ENCODE measurements at regions not wholly inside any gene's neighbourhood (a gene's known extent, or its start where the extent isn't known, plus 50 kb on each side); places are given as distances from the start of the nearest gene placed in this dataset.

GRCh38 chr3:103794656-103795055 is 1359.8 kb downstream of the ZPLD1 start:
- 35% methylated on average over 3 of the region's 3 CpGs for WGBS (ENCODE audit: low lambda C conversion rate, missing lambda C conversion rate)
- no peak overlapping the region for H3K27ac ChIP-seq
- no peaks in the 10 kb centered on the region for H4K20me1 ChIP-seq (ENCODE audit: insufficient read depth, poor library complexity, severe bottlenecking)
- peak; percentile 6 for DNase-seq (ENCODE audit: low spot score)
- TF ChIP-seq, protein P1, sequence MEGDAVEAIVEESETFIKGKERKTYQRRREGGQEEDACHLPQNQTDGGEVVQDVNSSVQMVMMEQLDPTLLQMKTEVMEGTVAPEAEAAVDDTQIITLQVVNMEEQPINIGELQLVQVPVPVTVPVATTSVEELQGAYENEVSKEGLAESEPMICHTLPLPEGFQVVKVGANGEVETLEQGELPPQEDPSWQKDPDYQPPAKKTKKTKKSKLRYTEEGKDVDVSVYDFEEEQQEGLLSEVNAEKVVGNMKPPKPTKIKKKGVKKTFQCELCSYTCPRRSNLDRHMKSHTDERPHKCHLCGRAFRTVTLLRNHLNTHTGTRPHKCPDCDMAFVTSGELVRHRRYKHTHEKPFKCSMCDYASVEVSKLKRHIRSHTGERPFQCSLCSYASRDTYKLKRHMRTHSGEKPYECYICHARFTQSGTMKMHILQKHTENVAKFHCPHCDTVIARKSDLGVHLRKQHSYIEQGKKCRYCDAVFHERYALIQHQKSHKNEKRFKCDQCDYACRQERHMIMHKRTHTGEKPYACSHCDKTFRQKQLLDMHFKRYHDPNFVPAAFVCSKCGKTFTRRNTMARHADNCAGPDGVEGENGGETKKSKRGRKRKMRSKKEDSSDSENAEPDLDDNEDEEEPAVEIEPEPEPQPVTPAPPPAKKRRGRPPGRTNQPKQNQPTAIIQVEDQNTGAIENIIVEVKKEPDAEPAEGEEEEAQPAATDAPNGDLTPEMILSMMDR (IDR thresholded peaks at IDR 0.05; ENCODE audit: poor library complexity): peak; percentile 41
- TF ChIP-seq EZH2 (IDR thresholded peaks at IDR 0.05; ENCODE audit: borderline replicate concordance): no peak
- no peak overlapping the region for H2AFZ ChIP-seq
- no peaks in the 10 kb centered on the region for H3K9me3 ChIP-seq (ENCODE audit: low read depth)
- no peaks in the 10 kb centered on the region for H3K27me3 ChIP-seq
- no peak overlapping the region for H3K4me2 ChIP-seq
- no peaks in the 10 kb centered on the region for H3K79me2 ChIP-seq
- no peak overlapping the region for H3K4me3 ChIP-seq
- no peaks in the 10 kb centered on the region for H3K9me2 ChIP-seq (replicated peaks; ENCODE audit: insufficient read depth)
- no peaks in the 10 kb centered on the region for H3K36me3 ChIP-seq (replicated peaks; ENCODE audit: insufficient read depth, low read depth)
- H3K4me1 ChIP-seq (ENCODE audit: insufficient read depth): no peaks in the 10 kb centered on the region

DNA sequence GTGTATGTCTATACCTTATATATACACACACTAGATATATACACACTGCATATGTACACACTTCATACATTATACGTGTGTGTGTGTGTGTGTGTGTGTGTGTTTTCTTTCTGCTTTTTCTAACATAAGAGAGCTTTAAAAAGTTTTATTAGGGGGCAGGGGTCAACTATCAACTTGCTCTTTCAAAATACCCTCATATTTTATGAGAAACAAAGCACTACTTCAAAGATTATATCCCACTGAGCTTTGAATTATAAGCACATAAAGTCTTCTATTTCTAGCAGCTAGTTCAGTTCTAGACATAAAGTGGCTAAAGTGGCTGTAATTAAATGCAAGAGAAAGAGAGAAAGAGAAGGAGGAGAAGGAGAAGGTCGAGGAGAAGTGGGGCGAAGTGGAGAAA is 1361.3 kb downstream of the ZPLD1 start:
- H3K27me3 ChIP-seq: no peaks in the 10 kb centered on the region
- H3K4me1 ChIP-seq (ENCODE audit: insufficient read depth): no peaks in the 10 kb centered on the region
- no peak for DNase-seq (ENCODE audit: low spot score)
- no peaks in the 10 kb centered on the region for H3K36me3 ChIP-seq (replicated peaks; ENCODE audit: insufficient read depth, low read depth)
- H3K27ac ChIP-seq: no peak overlapping the region
- no peak overlapping the region for H3K4me3 ChIP-seq
- H3K4me2 ChIP-seq: no peak overlapping the region
- no peaks in the 10 kb centered on the region for H3K9me3 ChIP-seq (ENCODE audit: low read depth)
- H3K9me2 ChIP-seq (replicated peaks; ENCODE audit: insufficient read depth): no peaks in the 10 kb centered on the region
- 83% methylated on average over 3 of the region's 3 CpGs for WGBS (ENCODE audit: low lambda C conversion rate, missing lambda C conversion rate)
- no peak overlapping the region for H2AFZ ChIP-seq
- TF ChIP-seq EZH2phosphoT487 (IDR thresholded peaks at IDR 0.05; ENCODE audit: low read depth, severe bottlenecking, unreplicated experiment) (no peak), EZH2 (IDR thresholded peaks at IDR 0.05; ENCODE audit: borderline replicate concordance) (no peak)
- TF ChIP-seq, protein P1 (IDR thresholded peaks at IDR 0.05; ENCODE audit: poor library complexity): no peak
- H4K20me1 ChIP-seq (ENCODE audit: insufficient read depth, poor library complexity, severe bottlenecking): no peaks in the 10 kb centered on the region
- H3K79me2 ChIP-seq: no peaks in the 10 kb centered on the region

DNA sequence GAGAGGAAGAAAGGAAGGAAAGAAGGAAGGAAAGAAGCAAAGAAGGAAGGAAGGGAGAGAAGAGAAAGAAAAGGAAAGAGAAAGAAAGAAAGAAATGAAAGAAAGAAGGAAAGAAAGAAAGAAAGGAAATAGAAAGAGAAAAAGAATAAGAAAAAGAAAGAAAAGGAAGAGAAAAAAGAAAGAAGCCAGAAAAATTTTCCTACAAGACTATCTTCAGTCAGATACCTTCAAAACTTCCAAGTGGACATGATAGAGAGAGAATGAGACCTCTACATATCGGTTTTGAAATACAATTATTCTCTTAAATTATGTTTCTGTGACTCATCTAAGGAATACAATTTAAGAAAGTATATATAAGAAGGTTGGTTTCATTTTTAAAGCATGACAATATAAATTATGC is 1369.0 kb downstream of the ZPLD1 start:
- Histone ChIP-seq H3K9me2 (replicated peaks; ENCODE audit: insufficient read depth) (no peaks in the 10 kb centered on the region), H3K27me3 (no peaks in the 10 kb centered on the region), H4K20me1 (ENCODE audit: insufficient read depth, poor library complexity, severe bottlenecking) (no peaks in the 10 kb centered on the region), H3K9me3 (ENCODE audit: low read depth) (no peaks in the 10 kb centered on the region), H3K4me2 (no peak overlapping the region), H3K4me3 (no peak overlapping the region), H3K4me1 (ENCODE audit: insufficient read depth) (no peaks in the 10 kb centered on the region), H3K36me3 (replicated peaks; ENCODE audit: insufficient read depth, low read depth) (no peaks in the 10 kb centered on the region), H2AFZ (no peak overlapping the region), H3K27ac (no peak overlapping the region), H3K79me2 (no peaks in the 10 kb centered on the region)
- DNase-seq (ENCODE audit: low spot score): no peak
- TF ChIP-seq EZH2 (IDR thresholded peaks at IDR 0.05; ENCODE audit: borderline replicate concordance): no peak
- TF ChIP-seq, protein P1 (IDR thresholded peaks at IDR 0.05; ENCODE audit: poor library complexity): no peak
- 81% methylated on average over 1 of the region's 1 CpG for WGBS (ENCODE audit: low lambda C conversion rate, missing lambda C conversion rate)

DNA sequence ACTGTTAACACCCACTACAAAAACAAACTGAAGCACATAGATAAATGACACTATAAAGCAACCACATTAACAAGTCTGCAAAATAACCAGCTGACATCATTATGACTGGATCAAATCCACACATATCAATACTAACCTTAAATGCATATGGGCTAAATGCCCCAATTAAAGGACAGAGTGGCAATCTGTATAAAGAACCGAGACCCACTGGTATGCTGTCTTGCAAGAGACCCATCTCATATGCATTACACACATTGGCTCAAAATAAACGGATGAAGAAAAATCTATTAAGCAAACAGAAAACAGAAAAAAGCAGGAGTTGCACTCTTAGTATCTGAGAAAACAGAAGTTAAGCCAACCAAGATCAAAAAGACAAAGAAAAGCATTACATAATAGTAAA is 1375.4 kb downstream of the ZPLD1 start:
- H3K4me3 ChIP-seq: no peak overlapping the region
- H3K9me2 ChIP-seq (replicated peaks; ENCODE audit: insufficient read depth): no peaks in the 10 kb centered on the region
- H4K20me1 ChIP-seq (ENCODE audit: insufficient read depth, poor library complexity, severe bottlenecking): no peaks in the 10 kb centered on the region
- WGBS (ENCODE audit: low lambda C conversion rate, missing lambda C conversion rate): 84% methylated on average over 2 of the region's 2 CpGs
- no peaks in the 10 kb centered on the region for H3K36me3 ChIP-seq (replicated peaks; ENCODE audit: insufficient read depth, low read depth)
- no peaks in the 10 kb centered on the region for H3K79me2 ChIP-seq
- H3K4me1 ChIP-seq (ENCODE audit: insufficient read depth): no peaks in the 10 kb centered on the region
- no peak overlapping the region for H2AFZ ChIP-seq
- H3K27ac ChIP-seq: no peak overlapping the region
- no peak for DNase-seq (ENCODE audit: low spot score)
- no peaks in the 10 kb centered on the region for H3K27me3 ChIP-seq
- TF ChIP-seq EZH2phosphoT487 (IDR thresholded peaks at IDR 0.05; ENCODE audit: low read depth, severe bottlenecking, unreplicated experiment) (no peak), EZH2 (IDR thresholded peaks at IDR 0.05; ENCODE audit: borderline replicate concordance) (no peak)
- TF ChIP-seq, protein P1 (IDR thresholded peaks at IDR 0.05; ENCODE audit: poor library complexity): no peak
- H3K4me2 ChIP-seq: no peak overlapping the region
- no peaks in the 10 kb centered on the region for H3K9me3 ChIP-seq (ENCODE audit: low read depth)
